HFF-Myc (cell line): ENCODE measurements at regions not wholly inside any gene's neighbourhood (a gene's known extent, or its start where the extent isn't known, plus 50 kb on each side); places are given as distances from the start of the nearest gene placed in this dataset.
A peak's percentile ranks its signal among the peaks of the same experiment; 100 is the strongest.

ENCODE experiments used
- DNase-seq: peaks from one replicate; pipeline ENCODE4 v3.0.0-alpha.2; 2011; ENCODE audit warnings: low read depth; ENCODE audit errors: extremely low read depth
- H3K4me3 ChIP-seq: replicated peaks from 2 replicates; pipeline ENCODE4 v1.5.1; 2011; ENCODE audit warnings: low read depth, mild to moderate bottlenecking, control low read depth, low read length
- TF ChIP-seq, protein P1 (sequence below): IDR thresholded peaks from 2 replicates; pipeline ENCODE4 v1.5.1; 2012; ENCODE audit warnings: mild to moderate bottlenecking, low read depth, low read length, control low read depth; ENCODE audit errors: missing control alignments

DNA sequence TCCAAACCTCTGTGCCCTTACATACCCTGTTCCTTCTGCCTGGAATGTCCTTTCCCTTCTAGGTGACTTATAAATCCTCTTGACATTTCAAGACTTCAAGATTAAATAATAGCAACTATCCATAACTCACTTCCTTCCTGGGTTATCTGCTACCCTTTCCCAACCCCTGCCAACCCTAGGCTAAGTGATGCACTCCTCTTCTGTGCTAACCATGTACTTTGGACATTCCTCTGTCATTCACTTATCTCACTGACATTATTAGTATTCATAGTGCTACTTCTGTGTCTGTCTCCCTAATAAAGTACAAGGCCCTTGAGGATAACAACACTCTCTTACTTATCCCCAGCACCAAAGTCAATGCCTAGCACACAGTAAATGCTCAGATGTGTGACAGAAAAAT, 307.1 kb downstream of the ENC1 start:
- TF ChIP-seq, protein P1, sequence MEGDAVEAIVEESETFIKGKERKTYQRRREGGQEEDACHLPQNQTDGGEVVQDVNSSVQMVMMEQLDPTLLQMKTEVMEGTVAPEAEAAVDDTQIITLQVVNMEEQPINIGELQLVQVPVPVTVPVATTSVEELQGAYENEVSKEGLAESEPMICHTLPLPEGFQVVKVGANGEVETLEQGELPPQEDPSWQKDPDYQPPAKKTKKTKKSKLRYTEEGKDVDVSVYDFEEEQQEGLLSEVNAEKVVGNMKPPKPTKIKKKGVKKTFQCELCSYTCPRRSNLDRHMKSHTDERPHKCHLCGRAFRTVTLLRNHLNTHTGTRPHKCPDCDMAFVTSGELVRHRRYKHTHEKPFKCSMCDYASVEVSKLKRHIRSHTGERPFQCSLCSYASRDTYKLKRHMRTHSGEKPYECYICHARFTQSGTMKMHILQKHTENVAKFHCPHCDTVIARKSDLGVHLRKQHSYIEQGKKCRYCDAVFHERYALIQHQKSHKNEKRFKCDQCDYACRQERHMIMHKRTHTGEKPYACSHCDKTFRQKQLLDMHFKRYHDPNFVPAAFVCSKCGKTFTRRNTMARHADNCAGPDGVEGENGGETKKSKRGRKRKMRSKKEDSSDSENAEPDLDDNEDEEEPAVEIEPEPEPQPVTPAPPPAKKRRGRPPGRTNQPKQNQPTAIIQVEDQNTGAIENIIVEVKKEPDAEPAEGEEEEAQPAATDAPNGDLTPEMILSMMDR: no peak
- no peak overlapping the region for H3K4me3 ChIP-seq
- DNase-seq: no peak

DNA sequence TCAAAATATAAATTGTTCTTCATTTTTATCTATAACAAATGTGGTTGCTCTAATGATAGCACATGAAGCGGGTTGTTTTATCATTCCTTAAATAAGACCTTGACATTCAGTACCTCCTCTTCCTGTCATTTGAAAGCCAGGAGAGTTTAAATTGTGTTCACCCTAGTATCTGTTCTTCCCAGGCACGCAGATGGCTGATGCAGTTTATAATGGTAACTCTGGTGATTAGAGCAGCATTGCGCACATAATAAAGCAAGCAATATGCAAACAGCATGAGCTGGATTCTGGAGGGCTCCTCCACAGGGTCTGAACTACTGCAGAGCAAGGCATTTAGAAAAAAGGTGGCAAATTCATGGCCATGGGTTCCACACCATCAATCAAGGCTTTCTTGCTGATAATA, 307.8 kb downstream of the ENC1 start:
- TF ChIP-seq, protein P1: no peak
- no peak for DNase-seq
- H3K4me3 ChIP-seq: no peak overlapping the region

DNA sequence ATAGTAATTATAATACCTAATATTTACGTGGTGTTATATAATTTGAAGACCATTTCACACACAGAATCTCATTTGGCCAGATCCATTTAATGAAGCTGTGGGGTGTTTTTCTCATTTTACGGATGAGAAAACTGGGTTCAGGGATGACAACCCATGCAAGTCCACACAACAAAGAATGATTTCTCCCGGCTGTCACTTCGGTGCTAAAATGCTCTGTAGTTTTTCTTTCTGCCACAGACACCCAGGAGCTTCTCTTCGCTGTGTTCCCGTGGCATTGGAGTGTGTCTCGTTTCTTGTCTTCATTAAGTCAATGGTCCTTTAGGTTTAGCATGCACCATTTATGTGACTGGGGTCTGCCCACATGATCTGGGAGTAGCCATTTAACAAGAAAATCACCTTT, 308.5 kb downstream of the ENC1 start:
- H3K4me3 ChIP-seq: no peak overlapping the region
- TF ChIP-seq, protein P1: no peak
- DNase-seq: no peak

DNA sequence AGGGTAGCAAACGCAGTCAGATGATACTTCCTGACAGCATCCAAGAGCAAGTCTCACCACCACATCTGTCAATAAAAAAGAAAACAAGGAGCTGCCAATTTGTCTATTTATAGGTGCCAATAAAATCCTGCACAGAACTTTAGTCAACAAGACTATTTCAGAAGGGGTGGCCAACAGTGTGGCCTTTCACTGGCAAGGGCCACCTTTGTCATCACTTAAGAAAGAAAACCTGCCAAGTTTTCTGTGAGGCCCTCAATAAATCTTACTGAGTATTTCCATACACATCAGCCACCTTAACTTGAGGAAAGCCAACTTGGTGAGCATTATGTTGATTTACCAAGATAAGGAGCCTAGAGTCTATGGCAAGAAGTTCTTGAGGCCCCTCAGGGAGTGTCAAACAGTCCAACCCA, 312.3 kb downstream of the ENC1 start:
- TF ChIP-seq, protein P1: no peak
- H3K4me3 ChIP-seq: no peak overlapping the region

DNA sequence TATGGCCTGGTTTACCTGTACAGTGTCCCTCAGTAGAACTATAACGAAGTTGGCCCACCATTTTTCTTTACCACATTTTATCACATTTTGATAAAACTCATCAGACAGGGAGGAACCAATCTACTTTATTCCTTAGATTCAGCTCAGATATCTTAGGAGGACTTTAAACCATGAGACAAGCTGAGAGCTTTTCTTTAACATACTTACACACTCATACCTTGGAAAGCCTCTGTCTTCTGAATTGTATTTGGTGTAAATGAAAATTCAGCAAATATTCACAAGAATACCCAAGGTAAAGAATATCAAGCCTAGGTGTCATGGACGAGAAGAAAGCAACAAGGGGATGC, 313.2 kb downstream of the ENC1 start:
- TF ChIP-seq, protein P1: no peak
- no peak for DNase-seq
- no peak overlapping the region for H3K4me3 ChIP-seq

More for the DNA sequence above, 312.3 kb downstream of the ENC1 start:
- no peak for DNase-seq

DNA sequence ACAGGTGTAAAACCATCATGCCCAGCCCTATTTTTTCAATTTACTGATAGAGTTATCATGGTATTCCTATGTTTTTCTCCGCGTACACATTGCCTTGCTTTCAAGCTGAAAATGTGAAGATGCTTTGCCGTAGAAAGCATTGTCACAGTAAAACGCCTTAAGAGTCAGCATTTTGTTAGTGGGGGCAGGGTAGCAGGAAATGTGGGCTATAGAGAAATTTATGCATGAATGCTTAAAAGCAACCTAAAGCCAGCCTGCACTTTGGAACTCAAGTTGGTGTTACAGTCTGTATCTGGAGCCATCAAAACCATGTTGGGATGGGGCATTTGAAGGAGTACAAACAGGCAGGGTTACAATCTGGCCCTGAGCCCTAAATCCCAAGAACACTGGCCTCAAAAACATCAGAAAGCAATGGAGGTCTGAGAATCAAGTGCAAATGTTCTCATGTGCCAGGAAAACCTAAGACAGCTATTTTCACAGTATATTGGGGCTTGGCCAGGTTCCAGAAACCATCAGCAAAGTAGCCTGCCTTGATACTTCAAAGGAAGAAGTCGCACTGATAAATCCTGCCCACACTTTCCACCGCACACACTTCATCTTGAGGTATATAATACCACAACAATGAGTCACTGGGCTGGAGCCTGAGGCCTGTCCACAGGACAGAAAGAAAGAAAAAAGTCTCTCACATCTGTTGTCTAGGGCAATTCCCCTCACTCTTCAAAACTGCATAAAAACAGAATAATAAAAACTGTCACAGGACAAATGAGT, 313.8 kb downstream of the ENC1 start:
- DNase-seq: peak; percentile 97
- TF ChIP-seq, protein P1: no peak
- no peak overlapping the region for H3K4me3 ChIP-seq

DNA sequence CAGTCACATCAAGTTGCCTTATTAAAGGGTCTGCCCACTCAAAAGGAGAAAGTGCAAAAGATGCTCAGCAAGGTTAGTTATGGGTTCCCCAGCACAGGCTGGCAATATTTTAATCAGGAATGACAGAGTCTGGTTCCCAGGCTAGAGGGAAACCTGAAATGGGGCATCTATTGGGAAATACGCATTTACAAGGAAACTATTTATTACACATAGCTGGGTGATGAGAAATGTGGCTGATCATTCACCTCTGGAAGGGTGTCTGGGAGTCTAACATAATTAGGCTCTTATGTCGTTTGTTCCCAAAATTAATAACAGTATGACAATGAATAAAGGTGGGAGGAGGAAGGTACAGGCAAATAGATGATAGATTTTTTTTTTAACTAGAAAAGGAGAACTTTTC, 314.7 kb downstream of the ENC1 start:
- DNase-seq: no peak
- no peak overlapping the region for H3K4me3 ChIP-seq
- TF ChIP-seq, protein P1: no peak
